ENCODE measurements at regions not wholly inside any gene's neighbourhood (a gene's known extent, or its start where the extent isn't known, plus 50 kb on each side); places are given as distances from the start of the nearest gene placed in this dataset.
"Not testable (repeated sequence)": the region's sequence is repeated elsewhere in the genome, so short reads cannot be mapped to it uniquely, and the experiment has no call there.

DNA sequence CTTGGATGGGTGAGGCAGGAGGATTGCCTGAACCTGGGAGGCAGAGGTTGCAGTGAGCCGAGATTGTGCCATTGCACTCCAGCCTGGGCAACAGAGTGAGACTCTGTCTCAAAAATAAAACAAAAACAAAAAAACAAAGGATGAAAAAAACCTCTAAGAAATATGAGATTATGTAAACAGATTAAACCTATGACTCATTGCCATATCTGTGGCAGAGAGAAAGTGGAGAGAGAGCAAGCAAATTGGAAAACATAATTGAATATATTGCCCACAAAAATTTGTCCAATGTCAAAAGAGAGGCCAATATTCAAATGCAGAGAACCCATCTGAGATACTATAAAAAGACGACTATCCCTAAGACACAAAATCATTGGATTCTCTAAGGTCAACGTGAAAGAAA is 1106.0 kb downstream of the OTOL1 start:
- DNase-seq (ENCODE audit: low spot score): no peak
- in situ Hi-C loops (cut with HindIII; ENCODE audit: low sequenced_read_pairs): no loop called here

- DNase-seq (ENCODE audit: low spot score): no peak
- in situ Hi-C loops (cut with HindIII; ENCODE audit: low sequenced_read_pairs): no loop called here
Observed at GRCh38 chr3:162605651-162606204, 1109.1 kb downstream of the OTOL1 start.

DNA sequence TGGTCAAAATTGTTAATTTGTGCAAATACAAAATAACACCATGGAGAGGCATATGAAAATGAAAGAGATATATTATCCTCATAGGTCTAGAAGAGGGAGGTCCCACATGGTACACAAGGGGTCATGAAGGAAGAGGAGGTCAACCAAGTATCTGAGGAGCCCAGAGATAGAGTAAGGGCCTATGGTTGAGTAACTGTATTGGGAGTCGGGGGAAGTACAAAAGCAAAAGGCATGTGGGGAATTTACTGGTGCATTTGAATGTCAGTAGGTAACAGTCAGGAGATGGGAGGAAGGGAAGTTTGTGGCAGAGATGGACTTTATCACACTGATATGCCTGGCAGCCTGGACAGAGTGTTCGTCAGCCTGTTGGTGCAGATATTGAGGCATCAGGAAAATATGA is 1113.7 kb downstream of the OTOL1 start:
- in situ Hi-C loops (cut with HindIII; ENCODE audit: low sequenced_read_pairs): no loop called here
- DNase-seq (ENCODE audit: low spot score): no peak

- DNase-seq (ENCODE audit: low spot score): no peak
- in situ Hi-C loops (cut with HindIII; ENCODE audit: low sequenced_read_pairs): no loop called here
Observed at GRCh38 chr3:162612991-162613390, 1116.4 kb downstream of the OTOL1 start.

GRCh38 chr3:162626172-162626571 is 1129.6 kb downstream of the OTOL1 start:
- no peak for DNase-seq (ENCODE audit: low spot score)

GRCh38 chr3:162628531-162628930 is 1131.9 kb downstream of the OTOL1 start:
- in situ Hi-C loops (cut with HindIII; ENCODE audit: low sequenced_read_pairs): no loop called here
- DNase-seq (ENCODE audit: low spot score): no peak

More at GRCh38 chr3:162626172-162626571, 1129.6 kb downstream of the OTOL1 start:
- in situ Hi-C loops (cut with HindIII; ENCODE audit: low sequenced_read_pairs): no loop called here

GRCh38 chr3:162629372-162629771 is 1132.8 kb downstream of the OTOL1 start:
- DNase-seq (ENCODE audit: low spot score): no peak
- in situ Hi-C loops (cut with HindIII; ENCODE audit: low sequenced_read_pairs): no loop called here

GRCh38 chr3:162632672-162633071 is 1136.1 kb downstream of the OTOL1 start:
- in situ Hi-C loops (cut with HindIII; ENCODE audit: low sequenced_read_pairs): no loop called here
- DNase-seq (ENCODE audit: low spot score): no peak

DNA sequence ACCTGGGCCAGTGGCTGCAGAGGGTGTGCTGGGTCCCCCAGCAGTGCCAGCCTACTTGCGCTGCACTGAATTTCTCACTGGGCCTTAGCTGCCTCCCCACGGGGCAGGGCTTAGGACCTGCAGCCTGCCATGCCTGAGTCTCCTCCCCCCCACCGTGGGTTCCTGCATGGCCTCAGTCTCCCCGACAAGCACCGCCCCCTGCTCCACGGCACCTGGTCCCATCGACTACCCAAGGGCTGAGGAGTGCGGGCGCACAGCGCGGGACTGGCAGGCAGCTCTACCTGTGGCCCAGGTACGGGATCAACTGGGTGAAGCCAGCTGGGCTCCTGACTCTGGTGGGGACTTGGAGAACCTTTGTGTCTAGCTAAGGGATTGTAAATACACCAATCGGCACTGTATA is 1143.6 kb downstream of the OTOL1 start:
- DNase-seq (ENCODE audit: low spot score); in situ Hi-C loops (cut with HindIII; ENCODE audit: low sequenced_read_pairs): not testable (repeated sequence)

GRCh38 chr3:162641317-162641716 is 1144.7 kb downstream of the OTOL1 start:
- DNase-seq (ENCODE audit: low spot score): no peak
- in situ Hi-C loops (cut with HindIII; ENCODE audit: low sequenced_read_pairs): no loop called here

DNA sequence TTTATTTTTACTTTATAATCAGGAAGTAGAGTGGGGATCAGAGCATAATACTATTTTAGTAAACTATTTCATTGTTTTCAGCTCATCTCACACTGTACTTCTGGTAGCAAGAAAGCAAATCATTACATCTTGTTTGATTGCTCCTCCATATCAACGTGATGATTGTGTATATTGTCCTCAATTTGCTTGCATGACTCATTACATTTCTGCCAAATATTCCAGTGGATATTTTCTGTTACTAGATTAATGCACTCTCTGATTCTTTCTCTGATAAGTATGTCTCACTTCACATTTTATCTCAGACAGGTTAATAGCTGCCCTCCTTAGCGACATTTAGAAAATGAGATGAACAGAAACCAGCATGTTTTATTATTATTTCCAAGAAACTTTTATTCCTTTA is 1145.3 kb downstream of the OTOL1 start:
- no peak for DNase-seq (ENCODE audit: low spot score)
- in situ Hi-C loops (cut with HindIII; ENCODE audit: low sequenced_read_pairs): no loop called here

- no peak for DNase-seq (ENCODE audit: low spot score)
- in situ Hi-C loops (cut with HindIII; ENCODE audit: low sequenced_read_pairs): no loop called here
Observed at GRCh38 chr3:162643245-162643644, 1146.6 kb downstream of the OTOL1 start.

- in situ Hi-C loops (cut with HindIII; ENCODE audit: low sequenced_read_pairs): no loop called here
- DNase-seq (ENCODE audit: low spot score): no peak
Observed at GRCh38 chr3:162647321-162647720, 1150.7 kb downstream of the OTOL1 start.

- in situ Hi-C loops (cut with HindIII; ENCODE audit: low sequenced_read_pairs): no loop called here
- no peak for DNase-seq (ENCODE audit: low spot score)
Observed at GRCh38 chr3:162658003-162658402, 1161.4 kb downstream of the OTOL1 start.

DNA sequence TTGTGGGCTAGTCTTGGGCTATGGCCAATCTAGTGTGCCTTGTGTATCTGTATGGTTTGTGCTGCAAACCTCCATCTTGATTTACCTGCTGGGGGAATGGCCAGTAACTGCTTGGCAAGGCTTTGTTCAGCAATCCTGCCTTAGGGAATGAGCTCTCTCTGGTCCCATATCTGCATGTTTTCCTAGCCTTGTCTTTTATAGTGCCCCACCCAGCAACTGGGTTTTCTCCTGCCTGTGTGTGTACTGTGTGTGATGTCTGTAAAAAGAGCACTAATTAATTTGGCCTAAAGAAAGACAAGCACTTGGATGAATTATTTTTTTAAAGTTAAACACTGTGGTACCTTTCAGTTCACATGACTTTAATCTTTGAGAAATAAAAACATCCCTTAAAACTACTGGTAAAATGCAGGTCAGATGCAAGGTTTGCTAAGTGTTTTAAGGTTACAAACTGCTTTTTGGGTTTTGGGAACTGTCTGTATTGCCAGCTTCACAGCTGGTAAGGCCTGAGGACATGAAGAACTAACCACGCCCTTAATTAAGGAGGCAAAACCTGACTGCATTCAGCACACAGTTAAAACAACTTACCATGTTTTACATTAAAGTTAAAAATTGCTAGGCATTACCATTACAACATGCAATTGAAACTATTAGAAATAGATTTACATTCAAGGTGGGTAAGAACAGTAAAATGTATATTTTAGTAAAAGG is 1169.2 kb downstream of the OTOL1 start:
- no peak for DNase-seq (ENCODE audit: low spot score)
- in situ Hi-C loops (cut with HindIII; ENCODE audit: low sequenced_read_pairs): no loop called here

- DNase-seq (ENCODE audit: low spot score): no peak
- in situ Hi-C loops (cut with HindIII; ENCODE audit: low sequenced_read_pairs): no loop called here
Observed at GRCh38 chr3:162666835-162667234, 1170.2 kb downstream of the OTOL1 start.

- in situ Hi-C loops (cut with HindIII; ENCODE audit: low sequenced_read_pairs): no loop called here
- DNase-seq (ENCODE audit: low spot score): no peak
Observed at GRCh38 chr3:162670181-162670580, 1173.6 kb downstream of the OTOL1 start.

GRCh38 chr3:162677475-162677874 is 1180.9 kb downstream of the OTOL1 start:
- DNase-seq (ENCODE audit: low spot score): no peak
- in situ Hi-C loops (cut with HindIII; ENCODE audit: low sequenced_read_pairs): no loop called here

GRCh38 chr3:162678941-162679340 is 1182.3 kb downstream of the OTOL1 start:
- in situ Hi-C loops (cut with HindIII; ENCODE audit: low sequenced_read_pairs): no loop called here
- DNase-seq (ENCODE audit: low spot score): no peak

GRCh38 chr3:162684260-162684659 is 1187.7 kb downstream of the OTOL1 start:
- DNase-seq (ENCODE audit: low spot score): no peak
- in situ Hi-C loops (cut with HindIII; ENCODE audit: low sequenced_read_pairs): no loop called here

DNA sequence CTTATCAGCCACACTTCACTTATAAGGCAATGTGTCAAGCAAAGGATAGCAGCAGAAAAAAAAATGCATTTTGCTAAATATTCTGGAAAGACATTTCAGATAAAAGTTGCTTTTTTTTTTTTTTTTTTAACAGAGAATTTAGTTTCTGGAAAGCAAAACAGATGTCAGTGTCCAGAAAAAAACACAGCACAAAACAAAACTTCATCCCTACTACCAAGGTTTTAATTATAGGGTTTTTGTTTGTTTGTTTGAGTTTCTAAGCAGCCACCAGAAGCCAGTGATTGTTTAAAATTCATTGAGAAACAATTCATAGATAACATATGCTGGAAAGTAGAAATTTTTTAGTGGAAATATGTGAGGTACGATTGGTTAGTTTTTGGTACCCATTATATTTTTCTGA is 1202.7 kb downstream of the OTOL1 start:
- in situ Hi-C loops (cut with HindIII; ENCODE audit: low sequenced_read_pairs): no loop called here
- no peak for DNase-seq (ENCODE audit: low spot score)

Data from G401 (cell line).